HG03432 (cell line): ENCODE measurements at regions not wholly inside any gene's neighbourhood (a gene's known extent, or its start where the extent isn't known, plus 50 kb on each side); places are given as distances from the start of the nearest gene placed in this dataset.
A peak's percentile ranks its signal among the peaks of the same experiment; 100 is the strongest.
"Not testable (repeated sequence)": the region's sequence is repeated elsewhere in the genome, so short reads cannot be mapped to it uniquely, and the experiment has no call there.

Experiments
- ATAC-seq: cut with Tn5 transposase; IDR thresholded peaks from one replicate; pipeline ENCODE4 v1.9.1; 2021; ENCODE audit warnings: mild to moderate bottlenecking, moderate library complexity; ENCODE audit not compliant: unreplicated experiment

DNA sequence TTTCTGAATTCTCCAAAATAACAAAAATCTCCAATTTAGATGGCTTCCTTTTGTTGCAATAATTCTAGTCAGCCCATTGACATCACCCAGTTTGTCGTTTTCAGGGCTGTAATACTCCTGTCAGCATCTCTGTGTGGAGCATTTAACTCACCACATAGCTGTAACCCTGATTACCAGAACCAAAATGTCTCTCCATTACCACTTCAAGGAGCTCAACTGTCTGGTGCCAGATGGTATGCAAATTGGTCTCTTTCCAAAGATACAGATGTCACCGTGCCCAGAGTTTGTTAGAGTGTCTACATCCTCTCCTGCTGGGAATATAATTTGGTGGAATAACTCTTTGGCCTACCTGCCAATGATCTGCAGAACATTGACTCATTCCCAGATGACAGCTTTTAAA is 350.3 kb upstream of the POT1 start:
- ATAC-seq: no peak

DNA sequence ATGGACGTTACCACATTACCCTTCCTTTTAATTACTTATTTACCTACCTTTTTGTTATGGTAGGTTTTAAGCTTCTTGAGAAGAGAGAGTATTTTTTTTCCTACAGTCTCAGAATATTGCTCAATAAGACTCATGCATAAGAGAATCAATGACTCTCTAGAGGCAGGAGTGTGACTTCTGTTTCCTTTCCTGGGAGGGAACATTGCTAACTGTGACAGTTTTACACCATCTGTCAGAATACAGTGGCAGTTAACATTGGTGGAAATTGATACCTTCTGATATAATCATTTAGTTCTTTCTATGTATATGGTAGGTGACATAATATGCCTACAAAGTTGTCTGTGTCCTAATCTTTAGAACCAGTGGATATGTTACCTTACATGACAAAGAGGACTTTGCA is 348.7 kb upstream of the POT1 start:
- no peak for ATAC-seq

DNA sequence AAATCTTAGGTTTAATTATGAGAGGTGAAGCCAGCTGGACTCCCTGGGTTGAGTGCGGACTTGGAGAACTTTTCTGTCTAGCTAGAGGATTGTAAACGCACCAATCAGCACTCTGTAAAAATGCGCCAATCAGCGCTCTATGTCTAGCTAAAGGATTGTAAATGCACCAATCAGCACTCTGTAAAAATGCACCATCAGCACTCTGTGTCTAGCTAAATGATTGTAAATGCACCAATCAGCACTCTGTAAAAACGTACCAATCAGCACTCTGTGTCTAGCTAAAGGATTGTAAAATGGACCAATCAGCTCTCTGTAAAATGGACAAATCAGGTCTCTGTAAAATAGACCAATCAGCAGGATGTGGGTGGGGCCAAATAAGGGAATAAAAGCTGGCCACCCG is 345.1 kb upstream of the POT1 start:
- not testable (repeated sequence) for ATAC-seq

DNA sequence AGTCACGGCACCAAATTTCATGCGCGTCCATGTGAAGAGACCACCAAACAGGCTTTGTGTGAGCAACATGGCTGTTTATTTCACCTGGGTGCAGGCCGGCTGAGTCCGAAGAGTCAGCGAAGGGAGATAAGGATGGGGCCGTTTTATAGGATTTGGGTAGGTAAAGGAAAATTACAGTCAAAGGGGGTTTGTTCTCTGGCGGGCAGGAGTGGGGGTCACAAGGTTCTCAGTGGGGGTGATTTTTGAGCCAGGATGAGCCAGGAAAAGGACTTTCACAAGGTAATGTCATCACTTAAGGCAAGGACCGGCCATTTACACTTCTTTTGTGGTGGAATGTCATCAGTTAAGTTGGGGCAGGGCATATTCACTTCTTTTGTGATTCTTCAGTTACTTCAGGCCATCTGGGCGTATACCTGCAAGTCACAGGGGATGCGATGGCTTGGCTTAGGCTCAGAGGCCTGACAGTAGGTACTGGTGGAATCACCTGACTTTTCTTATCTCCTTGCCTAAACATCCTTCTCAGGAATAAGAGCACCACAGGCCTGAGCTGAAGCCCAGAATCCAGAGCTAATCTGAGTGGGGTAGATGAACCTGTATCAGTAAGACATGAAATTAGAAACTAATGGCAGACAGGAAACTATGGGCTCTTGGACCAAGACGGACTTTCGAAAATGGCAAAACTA is 334.7 kb upstream of the POT1 start:
- not testable (repeated sequence) for ATAC-seq

DNA sequence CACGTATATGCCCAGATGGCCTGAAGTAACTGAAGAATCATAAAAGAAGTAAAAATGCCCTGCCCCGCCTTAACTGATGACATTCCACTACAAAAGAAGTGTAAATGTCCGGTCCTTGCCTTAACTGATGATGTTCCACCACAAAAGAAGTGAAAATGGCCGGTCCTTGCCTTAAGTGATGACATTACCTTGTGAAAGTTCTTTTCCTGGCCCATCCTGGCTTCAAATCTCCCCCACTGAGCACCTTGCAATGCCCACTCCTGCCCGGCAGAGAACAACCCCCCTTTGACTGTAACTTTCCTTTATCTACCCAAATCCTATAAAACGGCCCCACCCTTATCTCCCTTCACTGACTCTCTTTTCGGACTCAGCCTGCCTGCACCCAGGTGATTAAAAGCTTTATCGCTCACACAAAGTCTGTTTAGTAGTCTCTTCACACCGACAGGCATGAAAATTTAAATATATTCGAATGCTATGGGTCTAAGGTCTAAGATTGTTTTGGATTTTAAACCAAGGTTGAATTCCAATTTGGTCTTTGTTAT is 329.3 kb upstream of the POT1 start:
- ATAC-seq: not testable (repeated sequence)

DNA sequence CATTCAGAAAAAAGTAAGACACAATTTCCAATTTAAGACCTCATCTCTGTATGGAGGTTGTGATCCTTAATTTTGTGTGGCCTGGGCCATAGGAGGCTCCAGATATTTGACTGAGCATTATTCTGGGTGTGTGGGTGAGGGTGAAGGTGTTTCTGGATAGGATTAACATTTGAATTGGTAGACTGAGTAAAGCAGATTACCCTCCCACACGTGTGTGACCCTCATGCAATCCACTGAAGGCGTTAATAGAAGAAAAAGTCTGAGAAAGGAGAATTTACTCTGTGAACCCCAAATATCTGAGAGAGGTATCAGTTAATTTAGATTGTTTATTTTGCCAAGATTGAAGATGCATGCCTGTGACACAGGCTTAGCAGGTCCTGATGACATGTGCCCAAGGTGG is 328.0 kb upstream of the POT1 start:
- no peak for ATAC-seq

DNA sequence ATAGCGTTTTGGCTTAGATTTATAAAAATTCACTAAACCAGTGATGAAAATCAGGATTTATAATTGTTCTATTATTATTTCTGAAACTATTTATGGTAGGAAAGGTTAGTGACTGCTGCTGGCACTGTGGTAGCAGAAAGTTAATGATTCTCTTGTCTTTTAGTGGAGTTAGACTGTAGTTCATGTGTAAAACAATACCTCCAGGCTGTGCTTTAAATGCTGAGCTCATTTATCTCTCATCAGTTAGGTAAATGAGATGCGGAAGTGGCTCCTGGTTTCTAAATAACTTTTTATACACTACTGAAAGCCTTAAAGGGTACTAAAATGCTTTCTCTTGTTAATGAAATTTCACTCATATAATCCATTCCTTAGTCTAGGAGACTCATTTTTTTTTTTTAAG is 326.8 kb upstream of the POT1 start:
- no peak for ATAC-seq

DNA sequence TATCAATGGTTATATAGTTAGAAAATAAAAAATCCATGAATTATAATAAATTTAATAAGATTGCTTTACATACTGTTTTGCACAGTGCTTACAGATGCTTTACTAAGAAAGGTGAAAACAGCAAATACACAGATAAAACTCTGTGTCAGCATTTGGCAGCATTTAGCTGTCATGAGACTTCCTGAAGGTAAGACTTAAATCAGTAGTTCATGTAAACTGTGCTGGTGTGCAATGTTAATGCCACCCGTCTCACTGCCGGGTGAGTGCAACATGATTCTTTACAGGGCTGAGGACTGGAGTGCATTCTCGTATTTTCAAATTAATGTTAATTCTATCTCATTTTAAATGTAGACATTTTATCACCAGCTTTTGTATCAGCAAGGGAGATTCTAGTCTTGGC is 326.2 kb upstream of the POT1 start:
- ATAC-seq: no peak

DNA sequence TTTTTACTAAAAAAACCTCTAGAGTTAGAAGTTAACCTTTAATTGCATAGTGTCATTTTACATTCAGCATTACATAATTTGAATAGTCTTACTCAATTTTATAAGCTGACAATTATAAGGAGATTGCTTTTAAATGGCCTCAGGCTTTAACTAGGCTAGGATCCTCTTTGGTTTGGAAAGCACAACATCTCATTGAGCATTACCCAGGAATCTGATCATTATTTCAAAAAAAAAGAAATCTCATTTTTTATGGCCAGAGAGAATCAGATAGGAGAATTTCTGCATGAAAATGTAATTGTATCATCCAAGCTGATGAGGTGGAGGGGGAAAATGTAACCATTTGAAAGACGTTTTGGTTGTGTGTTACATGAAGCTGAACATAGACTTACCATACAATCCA is 324.9 kb upstream of the POT1 start:
- ATAC-seq: no peak

DNA sequence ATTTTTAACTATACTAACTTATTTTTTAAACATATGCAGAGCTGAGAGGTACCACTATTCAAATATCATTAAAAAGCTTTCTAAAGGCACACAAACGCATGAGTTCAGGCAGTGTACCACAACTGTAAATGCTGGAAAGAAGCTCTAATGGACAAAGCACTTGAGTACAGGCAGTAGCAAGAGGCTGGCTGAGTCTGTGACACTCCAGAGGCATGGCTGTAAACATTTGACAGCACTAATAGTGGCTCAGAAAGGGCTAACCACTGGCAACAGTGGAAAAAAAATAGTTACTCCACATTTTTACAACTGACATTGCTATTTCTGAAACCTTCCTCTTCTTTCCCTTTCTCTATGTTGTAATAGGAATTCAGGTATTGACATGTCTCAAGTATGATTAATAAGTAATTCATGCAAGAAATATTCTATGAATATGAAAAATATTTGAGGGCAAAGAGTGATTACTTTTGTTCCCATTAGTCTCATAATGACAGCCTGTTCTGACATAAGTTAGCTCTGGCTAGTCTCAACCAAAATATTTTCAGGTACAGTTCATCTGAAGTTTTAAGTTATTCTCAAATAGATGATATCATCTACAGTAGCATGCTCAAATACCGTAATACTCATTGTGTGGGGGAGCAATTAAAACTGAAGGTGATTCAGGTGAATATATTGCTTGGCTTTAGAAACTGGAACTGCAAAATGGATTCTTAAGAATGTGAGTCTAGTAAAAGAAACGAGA is 324.0 kb upstream of the POT1 start:
- no peak for ATAC-seq

DNA sequence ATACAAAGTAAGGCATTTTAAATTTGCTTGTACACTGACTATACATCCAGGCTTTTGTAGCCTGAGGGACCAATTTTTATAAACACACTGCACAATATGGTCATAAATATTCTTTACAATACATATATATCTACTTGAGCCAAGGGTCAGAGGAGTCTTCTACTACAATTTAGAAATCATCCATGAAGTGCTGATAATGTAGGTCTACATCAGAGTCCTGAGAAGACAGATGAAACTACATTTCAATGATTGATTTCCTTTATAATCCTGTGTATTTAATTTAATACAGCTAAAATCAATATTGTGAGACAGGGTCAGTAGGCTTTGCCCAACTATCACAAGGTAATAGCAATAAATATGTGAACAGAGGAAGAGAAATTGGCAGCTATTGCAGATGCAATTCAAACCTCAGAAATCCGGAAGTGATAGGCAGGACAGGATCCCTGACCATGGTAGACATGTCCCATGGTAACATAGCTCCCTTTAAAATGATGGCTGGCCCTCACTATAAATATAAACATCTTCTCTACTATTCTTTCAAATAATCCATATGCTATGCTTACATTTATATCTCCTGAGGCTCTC is 318.0 kb upstream of the POT1 start:
- no peak for ATAC-seq

DNA sequence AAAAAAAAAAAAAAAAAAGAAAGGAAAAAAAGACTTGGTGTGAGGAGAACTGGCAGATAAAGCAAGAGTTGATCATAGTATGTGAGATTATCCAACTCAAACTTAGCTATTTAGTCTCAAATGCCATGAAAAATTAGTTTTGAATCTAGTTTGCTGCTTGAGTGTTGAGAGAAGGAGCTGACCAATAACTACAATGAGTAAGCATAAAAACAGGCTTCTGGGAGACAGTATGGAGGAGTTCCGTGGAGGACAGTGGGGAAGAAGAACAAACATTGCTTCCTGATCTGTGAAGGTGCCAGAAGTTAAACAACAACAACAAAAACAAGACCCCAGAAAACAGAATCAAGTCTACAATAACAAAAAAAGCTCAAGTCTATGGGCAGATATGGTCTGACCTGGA is 317.1 kb upstream of the POT1 start:
- ATAC-seq: no peak

DNA sequence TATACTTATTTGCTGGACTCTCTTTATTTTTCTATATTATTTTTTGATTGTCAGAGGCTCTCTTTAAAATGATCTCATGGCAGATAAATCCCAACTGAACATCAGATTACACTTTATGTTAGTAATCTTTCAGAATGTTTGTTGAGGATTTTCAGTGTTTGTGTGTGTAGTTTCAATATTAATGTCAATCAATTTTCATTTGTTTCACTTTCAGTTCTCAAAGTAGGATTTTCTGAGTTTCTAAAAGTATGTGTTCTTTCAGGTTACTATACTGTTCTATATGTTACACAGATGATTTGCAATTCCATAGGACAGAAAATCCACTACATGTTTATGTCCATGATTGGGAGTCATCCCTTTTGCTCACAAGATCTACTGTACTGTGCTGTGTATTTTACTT is 311.9 kb upstream of the POT1 start:
- ATAC-seq: peak; percentile 56

DNA sequence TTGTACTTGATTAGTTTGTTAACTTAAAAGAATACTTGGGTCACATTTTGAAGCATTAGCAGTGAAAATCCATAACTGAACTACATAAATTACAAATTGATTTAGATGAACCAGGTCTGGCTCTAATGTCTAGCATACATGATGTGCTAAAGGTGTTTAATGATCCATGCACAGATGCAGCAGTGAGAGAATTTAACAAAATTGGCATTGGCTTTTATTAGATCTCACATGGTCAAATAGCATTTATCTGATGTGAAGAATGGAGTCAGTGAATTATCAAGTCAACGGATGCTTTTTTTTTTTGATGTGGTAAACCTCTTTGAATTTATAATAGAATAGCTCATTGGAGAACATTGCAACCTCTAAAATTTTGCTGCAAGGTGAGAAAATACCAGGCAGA is 293.0 kb upstream of the POT1 start:
- no peak for ATAC-seq

DNA sequence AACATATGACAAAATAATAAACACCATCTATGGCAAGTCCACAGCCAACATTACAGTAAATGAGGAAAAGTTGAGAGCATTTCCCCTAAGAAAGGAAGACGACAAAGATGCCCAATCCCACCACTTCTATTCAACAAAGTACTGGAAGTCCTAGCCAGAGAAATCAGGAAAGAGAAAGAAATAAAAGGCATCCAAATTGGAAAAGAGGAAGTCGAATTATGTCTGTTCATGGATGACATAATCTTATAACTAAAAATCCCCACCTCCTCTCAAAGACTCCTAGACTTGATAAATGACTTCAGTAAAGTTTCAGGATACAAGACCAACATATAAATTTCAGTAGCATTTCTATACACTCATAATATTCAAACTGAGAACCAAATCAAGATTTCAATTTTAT is 288.5 kb upstream of the POT1 start:
- ATAC-seq: no peak

DNA sequence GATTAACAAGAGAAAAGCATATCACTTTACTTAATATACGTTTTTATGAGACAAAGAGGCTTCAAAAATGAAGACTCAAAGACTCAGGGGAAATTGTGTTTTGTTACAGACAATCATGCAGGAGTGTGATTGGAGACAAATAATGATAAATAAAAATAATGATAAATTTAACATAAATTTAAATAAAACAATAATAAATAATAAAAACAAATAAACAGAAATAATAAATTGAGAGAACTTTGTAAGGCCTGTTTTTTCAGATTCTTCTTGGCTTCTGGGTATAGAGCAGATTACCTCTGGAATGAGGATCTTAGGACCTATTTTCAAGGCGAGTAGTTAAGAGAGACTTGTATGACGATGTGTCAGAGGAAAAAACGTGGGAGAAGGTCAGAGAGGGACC is 271.4 kb upstream of the POT1 start:
- ATAC-seq: no peak

DNA sequence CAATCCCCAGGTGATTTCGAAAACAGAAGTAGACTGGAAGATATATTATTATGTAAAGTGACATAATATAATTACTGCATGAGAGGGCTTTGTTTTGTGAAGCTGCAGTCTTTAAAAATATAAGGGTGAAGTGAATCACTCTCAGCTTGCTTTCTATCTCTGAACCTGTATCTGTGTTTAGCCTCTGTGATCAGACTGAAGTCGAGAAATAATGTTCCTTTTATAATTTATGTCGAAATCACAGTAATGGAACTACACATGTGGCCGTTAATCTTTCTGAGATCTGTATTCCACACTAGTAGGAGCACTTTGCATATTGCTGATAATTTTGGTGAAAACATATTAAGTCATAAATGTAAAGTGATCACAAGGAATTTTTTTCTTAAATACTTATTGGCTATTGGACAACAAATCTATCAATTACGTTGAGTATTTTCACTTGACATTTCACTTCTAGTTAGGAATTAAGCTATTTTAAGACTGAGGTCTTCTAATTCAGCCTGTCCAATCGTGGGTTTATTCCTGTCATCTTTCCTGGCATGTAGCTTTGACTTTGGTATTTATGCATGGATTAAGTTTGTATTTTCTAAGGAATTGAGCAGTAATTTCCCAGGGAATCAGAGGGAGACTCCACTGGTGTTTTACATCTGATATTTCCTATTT is 268.2 kb upstream of the POT1 start:
- no peak for ATAC-seq

DNA sequence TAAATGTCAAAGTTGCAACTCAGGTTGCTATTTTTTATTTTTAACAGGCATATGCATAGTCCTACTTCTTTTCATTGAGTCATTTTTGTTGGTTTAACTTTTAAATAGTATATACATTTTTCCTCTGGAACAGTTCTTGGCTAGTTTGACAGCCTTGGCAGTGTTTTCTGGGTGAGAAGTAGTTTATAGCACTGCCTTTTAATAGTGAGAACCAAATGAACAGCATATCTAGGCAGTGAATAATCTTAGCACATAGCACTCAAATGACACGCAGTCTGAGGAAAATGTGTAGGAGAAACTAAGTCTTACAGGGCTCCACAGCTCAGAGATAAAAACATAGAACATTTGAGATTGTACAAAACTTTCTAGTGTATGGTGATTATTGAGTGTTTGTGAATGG is 265.5 kb upstream of the POT1 start:
- no peak for ATAC-seq

DNA sequence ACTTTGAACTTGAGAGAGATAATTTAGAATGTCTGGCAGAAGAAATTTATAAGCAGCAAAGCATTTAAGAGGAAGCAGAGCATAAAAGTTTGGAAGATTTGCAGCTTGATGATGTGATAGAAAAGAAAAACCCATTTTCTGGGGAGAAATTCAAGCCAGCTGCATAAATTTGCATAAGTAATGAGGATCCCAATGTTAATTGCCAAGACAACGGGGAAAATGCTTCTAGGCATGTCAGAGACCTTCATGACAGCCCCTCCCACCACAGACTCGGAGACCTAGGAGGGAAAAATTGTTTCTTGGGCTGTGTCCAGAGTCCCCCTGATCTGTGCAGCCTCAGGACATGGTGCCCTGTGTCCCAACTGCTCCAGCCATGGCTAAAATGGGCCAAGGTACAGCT is 263.6 kb upstream of the POT1 start:
- no peak for ATAC-seq

DNA sequence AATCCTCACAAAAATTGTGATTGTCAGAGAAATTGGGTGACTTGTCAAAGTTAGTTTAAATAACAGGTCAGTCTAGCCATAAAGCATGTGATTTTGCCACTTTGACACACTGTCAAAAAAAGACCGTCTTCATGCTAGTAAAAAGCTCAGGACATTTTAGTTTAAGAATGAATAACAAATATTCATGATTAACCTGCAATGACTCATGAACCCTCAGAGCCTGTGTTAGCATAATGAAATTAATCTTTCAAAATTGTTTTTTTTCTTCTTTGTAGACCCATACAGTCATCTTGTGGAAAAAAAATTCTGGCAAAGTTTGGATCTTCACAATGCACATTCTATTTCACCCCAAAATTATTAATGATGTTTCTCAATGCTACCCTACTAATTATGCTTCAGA is 255.2 kb upstream of the POT1 start:
- no peak for ATAC-seq

DNA sequence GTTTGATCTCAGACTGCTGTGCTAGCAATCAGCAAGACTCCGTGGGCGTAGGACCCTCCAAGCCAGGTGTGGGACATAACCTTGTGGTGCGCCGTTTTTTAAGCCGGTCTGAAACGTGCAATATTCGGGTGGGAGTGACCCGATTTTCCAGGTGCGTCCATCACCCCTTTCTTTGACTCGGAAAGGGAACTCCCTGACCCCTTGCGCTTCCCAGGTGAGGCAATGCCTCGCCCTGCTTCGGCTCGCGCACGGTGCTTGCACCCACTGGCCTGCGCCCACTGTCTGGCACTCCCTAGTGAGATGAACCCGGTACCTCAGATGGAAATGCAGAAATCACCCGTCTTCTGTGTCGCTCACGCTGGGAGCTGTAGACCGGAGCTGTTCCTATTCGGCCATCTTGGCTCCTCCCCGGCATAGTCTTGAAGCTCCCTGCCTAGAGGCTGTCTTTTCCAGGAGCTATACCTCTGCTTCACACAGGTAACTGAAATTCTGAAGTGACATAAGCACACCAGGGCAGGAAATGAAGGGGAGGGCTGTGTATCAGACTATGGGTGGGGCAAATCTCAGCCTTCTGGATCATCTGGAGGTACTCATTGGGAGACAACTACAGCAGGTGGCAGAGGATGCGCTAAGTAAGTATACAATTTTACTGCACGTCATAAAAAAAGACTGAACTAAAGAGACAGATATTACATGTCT is 252.1 kb upstream of the POT1 start:
- not testable (repeated sequence) for ATAC-seq
